ENCODE measurements at regions not wholly inside any gene's neighbourhood (a gene's known extent, or its start where the extent isn't known, plus 50 kb on each side); places are given as distances from the start of the nearest gene placed in this dataset.

- POLR2A ChIA-PET, result no interaction called here
- CTCF ChIA-PET, result no interaction called here
- BruUV-seq (replicated peaks), result no TSS peak
These were observed 221.9 kb upstream of the C1orf174 start for GRCh38 chr1:4121834-4122512.

More at GRCh38 chr1:4121834-4122512, 221.9 kb upstream of the C1orf174 start:
- intact Hi-C loops (cut with micrococcal nuclease) (no loop called here), dilution Hi-C loops (cut with MboI; ENCODE audit: extremely low pct_ligation_motif_present, low sequenced_read_pairs) (no loop called here)
- Histone ChIP-seq H3K36me3 (ENCODE audit: control insufficient read depth in 2 of 2, extremely low read depth in 1 of 2, insufficient read depth in 2 of 2, low read length in 2 of 2) (no peaks in the 10 kb centered on the region), H3K27me3 (ENCODE audit: control insufficient read depth in 2 of 2, insufficient read depth in 2 of 2, low read length in 2 of 2) (no peaks in the 10 kb centered on the region), H3K27ac (ENCODE audit: insufficient read depth, low read depth, low read length) (no peak overlapping the region), H3K9me1 (replicated peaks; ENCODE audit: control insufficient read depth, extremely low read depth, insufficient read depth, low read length) (no peaks in the 10 kb centered on the region), H3K4me1 (ENCODE audit: control insufficient read depth, extremely low read depth, insufficient read depth, low read length) (no peaks in the 10 kb centered on the region), H3K79me2 (ENCODE audit: control insufficient read depth, insufficient read depth, low read length) (no peaks in the 10 kb centered on the region), H3K9ac (replicated peaks; ENCODE audit: extremely low read depth, insufficient read depth, low read length) (no peak overlapping the region), H2AFZ (ENCODE audit: low read depth, low read length) (no peak overlapping the region), H4K20me1 (replicated peaks; ENCODE audit: control insufficient read depth, extremely low read depth, insufficient read depth, low read length) (no peaks in the 10 kb centered on the region), H3K4me3 (replicated peaks in 1 of 3; ENCODE audit: insufficient read depth in 1 of 3, low read depth in 1 of 3, low read length in 3 of 3) (no peak overlapping the region), H3K9me3 (replicated peaks; ENCODE audit: control insufficient read depth, insufficient read depth, low read length) (peaks cover 8% of the 10 kb centered on the region), H3K4me2 (ENCODE audit: insufficient read depth, low read length) (no peak overlapping the region)
- TF ChIP-seq JUN (IDR thresholded peaks at IDR 0.05; ENCODE audit: borderline replicate concordance, insufficient read depth, insufficient read length, low read depth) (no peak), FOS (IDR thresholded peaks at IDR 0.05; ENCODE audit: borderline replicate concordance, insufficient read depth, low read length) (no peak), MYC (IDR thresholded peaks at IDR 0.05; ENCODE audit: low read depth, low read length) (no peak), POLR2A (IDR thresholded peaks at IDR 0.05; ENCODE audit: low read depth, low read length) (no peak), EZH2 (IDR thresholded peaks at IDR 0.05; ENCODE audit: borderline replicate concordance, low read depth, low read length, severe bottlenecking) (no peak), CTCF (IDR thresholded peaks at IDR 0.05; ENCODE audit: extremely low read depth in 1 of 2, insufficient read depth in 1 of 2, low read depth in 1 of 2, low read length in 2 of 2) (no peak), GATA2 (IDR thresholded peaks at IDR 0.05; ENCODE audit: insufficient read depth, insufficient read length, low read depth, low read length) (no peak), POLR2AphosphoS5 (IDR thresholded peaks at IDR 0.05; ENCODE audit: insufficient read depth, low read depth, low read length) (no peak), MAX (IDR thresholded peaks at IDR 0.05; ENCODE audit: insufficient read depth, insufficient read length) (no peak)
- FAIRE-seq, result no peak
- no peak for DNase-seq (ENCODE audit: low read depth, low spot score)
